Activated CD8-positive, alpha-beta memory T cell treated with anti-CD3 and anti-CD28 coated beads for 4 hours (primary cell): ENCODE measurements at regions not wholly inside any gene's neighbourhood (a gene's known extent, or its start where the extent isn't known, plus 50 kb on each side); places are given as distances from the start of the nearest gene placed in this dataset.

Experiments
- DNase-seq, 2 donors: peaks; one replicate each; pipeline ENCODE4 v3.0.0-alpha.2; 2020; ENCODE audit warnings: low read depth in 2 of 2

DNA sequence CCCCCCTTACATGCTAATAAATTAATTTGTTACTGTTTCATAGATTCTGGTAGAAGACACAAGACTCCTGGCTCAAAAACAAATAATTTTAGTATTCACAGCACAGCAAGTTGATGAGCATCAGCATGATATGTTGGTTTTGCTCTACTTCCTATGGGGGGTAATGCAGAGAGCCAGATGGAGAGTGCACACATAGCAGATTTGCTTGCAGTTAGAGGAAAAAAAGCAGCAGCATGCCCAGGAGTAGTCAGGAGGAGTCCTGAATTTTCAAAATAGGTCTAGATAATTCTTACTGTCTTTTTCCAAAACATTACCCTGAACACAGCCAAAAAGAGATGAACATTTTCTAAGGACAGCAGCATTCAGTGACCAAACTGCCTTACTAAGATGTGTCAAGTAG is 261.3 kb downstream of the COX7C start:
- no peak for DNase-seq

DNA sequence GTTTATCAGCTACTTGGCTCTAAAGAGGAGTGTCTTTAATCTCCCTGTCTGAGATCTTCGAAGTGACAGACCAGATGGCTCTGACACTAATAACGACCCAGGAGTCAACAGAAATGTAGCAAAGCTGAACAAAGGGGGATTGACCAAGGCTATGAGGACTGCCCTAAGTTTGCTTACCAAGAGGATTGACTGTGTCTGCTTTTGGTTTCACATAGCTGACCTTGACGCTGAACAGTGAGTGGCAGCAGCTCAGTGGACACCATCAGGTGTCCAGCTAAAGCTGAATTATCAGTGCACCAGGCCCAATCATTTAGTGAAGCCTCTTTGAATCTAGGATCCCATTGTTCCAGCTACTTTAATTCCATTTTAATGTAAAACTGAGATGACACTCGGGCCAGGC is 262.6 kb downstream of the COX7C start:
- DNase-seq: no peak

DNA sequence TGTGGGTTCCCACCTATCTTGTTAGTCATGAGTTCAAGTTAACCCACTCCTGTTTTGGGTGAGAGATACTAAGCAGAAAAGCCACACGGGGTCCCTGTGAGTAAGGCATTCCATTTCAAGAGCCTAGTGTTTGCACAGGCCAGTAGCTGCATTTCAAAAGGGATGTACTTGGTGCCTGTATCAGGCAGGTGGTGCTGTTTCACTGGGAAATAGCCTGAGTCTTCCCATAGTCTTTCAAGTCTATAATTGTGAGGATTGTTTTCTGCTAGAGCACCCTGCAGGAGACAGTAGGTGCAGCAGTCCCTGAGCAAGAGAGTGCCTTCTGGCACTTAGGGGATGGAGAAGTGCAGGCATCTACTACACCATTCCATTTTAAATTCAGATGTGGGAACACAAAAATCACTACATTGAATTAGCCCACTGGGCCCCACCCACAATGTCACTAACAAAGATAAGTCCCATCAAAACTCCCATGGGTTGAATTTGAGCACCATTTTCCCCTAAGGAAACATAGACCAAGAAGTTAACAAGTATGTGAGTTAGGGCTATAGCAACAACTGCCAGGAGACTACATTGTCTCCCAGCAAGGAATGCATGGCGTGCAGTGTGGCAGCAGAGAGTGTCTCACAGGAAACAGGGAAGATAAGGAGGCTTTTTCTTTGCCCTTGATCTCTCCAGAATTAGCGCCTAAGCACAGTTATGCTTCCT is 263.2 kb downstream of the COX7C start:
- DNase-seq: peak in 1 of 2 donors; percentile 1

DNA sequence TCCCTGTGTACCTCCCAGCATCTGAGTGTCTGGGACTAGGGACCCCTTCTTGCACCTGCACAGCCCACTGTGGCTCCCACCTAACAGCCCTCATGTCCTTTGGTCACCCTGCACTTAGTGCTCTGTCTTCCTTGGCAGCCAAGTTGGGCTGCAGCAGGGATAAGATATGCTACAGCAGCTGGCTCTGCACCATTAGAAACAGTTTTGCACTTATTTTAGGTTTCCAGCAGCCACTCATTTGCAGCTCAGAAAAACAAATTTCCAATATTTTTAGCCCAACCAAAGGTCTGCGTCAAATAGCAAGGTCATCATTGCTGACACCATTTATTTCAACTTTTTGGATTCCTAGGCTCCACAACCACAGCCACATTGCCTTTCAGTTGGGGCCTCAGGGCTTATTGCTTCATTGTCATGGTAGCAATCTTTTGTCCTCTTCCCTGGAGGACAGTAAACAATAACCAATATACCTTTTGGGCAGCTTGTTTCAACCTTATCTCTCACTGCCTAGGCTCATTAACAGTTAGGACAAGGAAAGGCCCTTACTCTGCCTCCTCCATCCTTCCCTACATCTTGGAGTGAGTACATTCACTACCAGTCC is 263.9 kb downstream of the COX7C start:
- no peak for DNase-seq

DNA sequence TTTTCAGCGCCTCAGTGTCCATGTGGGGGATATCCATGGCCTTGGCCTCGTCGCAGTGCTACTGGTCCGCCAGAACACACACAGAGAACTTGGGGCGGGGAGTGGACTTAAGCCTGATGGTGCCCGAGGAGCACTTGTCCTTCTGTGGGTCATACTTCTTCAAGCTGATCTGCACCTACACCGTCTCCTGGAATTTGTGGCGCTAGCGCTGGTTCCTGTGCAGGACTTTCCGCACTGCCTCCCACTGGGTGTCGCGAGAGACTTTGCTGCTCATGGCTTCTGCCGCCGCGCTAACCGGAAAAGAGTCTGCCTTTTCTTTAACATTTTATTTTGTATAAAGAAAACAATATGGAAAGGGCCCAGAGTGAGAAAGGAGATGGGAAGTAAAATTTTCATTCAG is 266.9 kb downstream of the COX7C start:
- DNase-seq: no peak

DNA sequence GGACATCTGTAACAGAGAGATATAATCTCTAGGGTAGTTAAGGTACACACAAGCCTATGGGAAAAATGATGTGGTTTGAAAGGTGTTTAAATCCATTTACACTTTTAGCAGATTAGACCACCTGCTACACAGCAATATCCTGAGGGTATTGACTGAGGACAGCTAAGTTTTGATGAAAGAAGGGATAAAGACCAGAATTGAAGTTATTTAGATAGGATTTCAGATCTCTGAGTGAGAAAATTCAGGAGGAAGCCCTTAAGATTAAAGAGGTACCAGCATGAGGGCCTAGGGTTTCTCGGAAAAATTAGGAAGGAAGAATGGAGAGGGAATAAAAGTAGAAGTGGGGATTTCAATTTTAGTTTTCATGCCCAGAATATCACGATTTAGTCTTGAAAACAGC is 267.3 kb downstream of the COX7C start:
- DNase-seq: no peak

DNA sequence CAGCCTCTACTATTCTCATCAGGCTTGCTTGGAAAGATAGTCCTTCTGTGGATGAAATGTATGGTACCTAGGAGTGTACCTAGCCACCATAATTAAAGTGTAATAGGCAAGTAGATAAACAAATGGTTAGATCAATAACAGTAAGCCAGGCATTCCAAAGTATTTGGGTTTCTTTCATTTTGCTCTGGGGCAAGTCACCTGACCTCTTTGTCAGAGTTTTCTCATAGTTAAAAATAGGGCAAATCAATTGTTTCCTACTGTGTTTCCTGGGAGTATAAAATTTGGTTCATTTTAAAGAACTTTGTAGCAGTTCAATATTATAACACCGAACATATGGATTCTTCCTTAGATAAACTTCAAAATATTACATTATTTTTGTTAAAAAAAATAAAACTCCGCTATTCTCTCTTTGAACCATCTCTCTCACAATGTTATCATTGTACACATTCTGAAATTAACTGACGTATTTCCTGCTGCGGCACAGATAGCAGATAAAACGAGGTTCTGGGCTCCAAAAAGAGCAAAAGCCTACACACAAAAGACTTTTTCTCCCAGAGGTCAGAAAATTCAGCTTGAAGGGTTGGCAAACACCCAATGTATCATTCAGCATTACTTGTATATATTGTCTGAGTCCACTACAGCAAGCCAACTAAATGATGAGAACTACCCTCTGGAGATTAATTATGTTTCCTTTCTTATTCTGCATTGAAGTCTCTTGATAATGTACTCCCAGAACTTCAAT is 267.9 kb downstream of the COX7C start:
- no peak for DNase-seq

DNA sequence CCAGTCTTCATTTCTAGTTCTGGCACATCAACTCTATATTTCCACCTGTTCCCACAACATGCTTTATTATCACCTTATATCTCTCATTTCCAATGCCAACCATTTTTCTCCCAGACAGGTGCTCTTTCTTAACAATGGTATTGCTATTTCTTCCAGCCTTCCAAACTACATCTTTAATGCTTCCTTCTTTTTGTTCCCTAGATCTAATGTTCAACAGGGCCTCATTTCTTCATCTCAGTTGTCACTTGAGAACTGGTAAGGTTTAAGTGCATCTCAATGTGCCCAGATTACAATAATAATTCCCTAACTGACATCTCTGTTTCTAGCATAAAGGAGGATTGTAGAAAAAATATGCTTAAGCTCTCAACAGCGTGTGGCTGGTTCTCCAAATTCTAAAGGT is 272.6 kb downstream of the COX7C start:
- DNase-seq: no peak

DNA sequence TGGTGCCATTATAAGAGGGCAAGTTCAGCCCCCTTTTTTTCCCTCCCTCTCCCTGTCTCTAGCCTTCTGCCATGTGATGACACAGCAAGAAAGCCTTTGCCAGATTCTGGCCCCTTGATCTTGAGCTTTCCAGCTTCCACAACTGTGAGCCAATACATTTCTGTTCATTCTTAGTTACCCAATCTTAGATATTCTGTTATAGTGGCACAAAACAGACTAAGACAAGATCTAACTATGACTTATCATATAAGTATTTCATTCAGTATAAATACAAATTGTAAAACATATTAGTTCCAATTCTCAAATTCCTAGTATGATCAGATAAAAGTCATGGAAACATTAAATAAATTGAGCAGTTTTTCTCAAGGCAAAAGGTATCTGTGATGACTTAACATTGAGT is 276.3 kb downstream of the COX7C start:
- no peak for DNase-seq

DNA sequence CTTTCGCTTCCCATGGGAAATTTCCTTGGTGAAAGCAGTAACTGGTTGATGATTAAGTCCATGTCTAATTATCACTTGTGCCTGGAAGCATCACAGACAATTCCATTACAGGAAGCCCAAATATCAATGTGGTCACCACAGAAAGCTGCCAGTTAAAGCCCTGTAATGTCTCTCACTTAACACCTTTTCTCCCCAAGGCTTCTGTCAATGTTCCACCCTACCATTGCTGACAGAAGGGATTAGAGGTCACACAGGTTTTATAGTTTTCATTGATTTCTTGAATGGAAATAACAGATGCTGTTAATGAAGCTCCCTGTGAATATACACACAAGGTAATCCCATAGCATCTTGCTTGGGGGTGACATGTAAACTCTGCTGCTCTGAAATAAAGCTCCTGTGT is 279.2 kb downstream of the COX7C start:
- no peak for DNase-seq

DNA sequence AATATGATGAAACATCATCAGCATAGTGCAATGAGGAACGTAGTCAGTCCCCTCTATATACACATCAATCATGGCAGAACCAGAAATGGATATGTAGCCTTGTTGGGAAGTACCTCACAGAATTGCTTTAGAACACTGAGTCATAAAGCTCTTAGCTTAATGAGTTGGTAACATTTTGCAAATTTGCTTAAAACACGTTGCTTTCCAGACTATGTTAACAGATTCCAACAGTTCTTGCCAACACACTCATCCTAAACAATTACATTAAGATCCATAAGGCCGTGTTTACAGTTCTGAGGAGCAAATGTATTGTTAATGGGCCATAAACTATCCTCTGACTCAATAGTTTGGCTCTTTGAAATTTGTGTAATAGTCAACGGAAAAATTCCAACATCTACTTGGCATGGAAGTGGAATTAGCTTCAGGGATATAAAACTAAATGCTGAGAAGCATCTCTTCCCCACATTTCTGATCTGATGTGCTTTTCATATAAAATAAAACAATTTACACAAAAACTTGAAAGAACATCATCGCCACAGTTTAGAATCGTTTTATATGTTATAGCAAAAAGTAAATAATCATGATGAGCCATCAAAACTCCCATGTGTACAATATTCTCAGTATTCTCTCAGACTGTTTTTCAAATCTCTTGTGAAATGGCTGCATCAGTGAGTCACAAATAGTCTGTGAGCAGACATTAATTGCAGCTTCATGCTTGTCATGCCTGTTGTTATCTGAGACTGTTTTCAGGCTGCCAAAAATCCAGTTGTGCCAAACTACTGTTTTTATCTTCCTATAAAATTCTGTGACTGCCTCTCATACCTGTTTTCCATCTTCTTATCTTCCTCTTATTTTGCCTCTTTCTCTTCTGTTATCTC is 291.9 kb downstream of the COX7C start:
- no peak for DNase-seq

DNA sequence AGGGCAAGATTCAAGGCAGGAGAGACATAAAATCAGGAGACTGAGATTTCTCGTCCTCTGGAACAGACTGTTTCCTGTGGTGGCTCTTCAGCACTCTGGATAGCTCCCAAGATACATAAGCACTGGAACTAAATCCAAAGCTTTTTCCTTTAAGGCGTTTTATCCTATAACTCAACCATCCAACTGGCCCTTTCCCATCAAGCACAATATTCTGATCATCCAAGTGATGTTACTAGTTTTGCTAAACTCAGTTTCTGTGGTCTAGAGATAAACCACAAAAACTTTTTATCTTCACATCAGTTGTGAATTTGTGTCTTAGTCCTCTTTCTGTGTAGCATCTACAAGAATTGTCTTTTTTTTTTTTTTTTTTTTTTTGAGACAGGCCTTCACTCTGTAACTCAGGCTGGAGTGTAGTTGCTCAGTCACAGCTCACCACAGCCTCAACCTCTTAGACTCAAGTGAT is 299.4 kb downstream of the COX7C start:
- DNase-seq: no peak

DNA sequence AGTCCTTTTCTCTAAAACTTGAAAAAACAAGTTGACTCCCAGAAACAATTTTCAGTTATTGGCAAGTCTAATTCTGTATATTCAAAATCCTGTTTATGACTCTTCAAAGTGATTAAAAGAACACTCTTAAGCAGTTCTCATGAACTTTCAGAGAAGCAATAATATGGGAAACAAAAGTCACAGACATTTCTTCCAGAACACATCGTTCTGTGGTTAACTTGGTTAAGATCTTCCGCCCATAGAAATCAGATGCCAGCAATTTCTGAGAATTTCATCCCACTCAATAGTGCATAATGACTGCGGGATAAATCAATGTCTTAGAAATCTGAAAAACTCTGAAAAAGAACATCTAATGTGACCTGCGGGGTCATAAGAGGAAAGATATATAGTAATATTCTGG is 300.5 kb downstream of the COX7C start:
- no peak for DNase-seq

DNA sequence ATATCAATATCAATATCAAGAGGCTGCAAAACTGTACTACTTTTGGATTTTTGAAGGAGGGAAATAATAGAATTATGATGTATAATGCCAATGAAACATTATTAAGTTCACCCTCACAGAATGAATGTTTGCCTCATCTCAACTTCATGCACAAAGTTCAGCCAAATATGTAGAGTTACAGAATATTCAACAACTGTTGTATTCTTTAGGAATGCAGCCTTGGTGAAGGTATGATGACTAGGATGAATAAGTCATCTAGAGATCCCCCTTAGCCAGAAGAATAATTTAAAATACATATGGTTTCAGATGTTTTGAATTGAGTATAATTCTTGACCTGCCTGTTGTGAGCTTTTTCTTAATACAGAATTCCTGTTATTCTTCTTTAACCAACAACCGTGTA is 308.3 kb downstream of the COX7C start:
- DNase-seq: no peak

DNA sequence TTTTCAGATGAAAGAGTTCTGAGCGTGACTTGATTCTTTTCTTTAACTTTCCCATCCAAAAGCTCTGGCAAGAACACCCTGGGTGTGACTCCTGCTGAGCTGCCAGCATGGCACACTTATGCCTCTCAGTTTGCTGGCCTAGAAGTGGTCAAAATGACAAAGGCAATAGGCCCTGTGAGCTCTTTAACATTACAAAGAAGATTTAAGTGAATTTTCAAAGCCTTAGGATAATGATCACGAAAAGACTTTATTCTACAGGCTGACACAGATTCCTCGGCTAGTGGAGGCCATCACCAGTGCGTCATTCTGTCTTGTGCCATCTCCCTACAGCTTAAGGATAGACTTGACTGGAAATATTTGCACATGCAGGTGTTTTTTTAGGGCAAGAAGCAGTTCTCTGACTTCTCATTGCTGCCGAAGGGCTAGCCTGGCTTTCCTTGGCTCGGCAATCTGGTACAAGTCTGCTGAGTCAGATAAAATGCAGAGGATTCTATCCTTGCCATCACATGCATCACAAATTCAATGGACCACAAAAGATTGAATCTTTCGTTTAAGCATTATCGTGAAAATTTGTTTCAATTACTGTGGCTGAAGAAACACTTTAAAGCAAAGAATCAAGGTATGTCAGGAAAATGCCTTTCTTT is 311.5 kb downstream of the COX7C start:
- no peak for DNase-seq

DNA sequence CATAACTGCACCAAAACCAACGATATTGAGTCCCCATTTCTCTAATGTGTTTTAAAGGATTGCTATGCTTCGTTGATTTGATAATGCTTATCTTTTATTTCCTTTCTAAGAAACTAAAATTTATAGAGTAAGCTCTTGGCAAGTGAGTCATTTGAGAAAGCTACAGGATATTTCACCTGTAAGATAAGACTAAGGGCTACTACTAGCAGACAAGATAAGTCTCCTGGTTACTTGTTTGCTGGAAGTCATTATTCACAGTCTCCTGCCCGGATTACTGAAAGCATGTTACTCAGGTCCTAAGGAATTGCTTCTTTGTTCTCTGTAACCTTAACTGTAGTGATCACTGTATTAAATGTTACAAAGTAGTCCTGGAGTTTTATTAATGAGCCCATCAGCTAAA is 315.9 kb upstream of the RASA1 start:
- DNase-seq: no peak

DNA sequence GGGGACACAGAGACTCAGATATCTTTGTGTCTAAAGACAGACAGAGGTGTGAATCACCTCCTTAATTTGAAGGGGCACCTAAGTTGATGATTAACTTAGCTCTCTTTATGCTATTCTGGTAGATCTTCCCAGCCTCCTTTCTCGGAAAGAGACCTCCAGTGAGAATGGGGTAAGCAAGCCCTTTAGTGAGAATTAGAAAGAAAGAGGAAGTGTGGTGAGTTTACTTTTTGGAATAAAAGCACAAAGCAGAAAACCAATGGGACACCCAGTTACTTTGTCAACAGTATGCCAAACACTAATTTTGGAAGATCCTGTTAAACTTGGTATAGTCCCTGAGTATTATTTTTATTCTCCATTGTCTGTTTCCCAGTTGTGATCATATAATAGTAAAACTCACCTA is 302.8 kb upstream of the RASA1 start:
- no peak for DNase-seq

DNA sequence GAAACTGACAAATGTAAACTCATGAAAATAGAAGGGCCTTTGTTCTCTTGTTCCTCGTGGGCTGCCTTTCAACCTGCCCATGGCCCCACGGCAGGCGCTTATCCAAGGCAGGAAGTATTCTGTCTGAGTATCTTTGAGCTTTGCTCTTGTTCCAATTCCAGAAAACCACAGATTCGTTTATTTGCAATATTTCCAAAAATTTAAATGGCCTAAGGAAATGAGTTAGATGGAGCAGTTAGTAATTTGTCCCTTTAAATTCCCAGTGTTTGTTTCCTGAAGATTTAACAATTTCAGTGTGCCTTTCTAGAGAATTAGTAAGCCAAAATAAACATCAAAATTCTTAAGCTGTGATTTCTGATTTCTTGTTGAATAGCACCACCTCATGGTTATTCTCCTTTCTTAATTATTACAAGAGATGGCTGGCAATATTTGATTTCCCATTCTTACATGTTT is 299.4 kb upstream of the RASA1 start:
- DNase-seq: no peak

DNA sequence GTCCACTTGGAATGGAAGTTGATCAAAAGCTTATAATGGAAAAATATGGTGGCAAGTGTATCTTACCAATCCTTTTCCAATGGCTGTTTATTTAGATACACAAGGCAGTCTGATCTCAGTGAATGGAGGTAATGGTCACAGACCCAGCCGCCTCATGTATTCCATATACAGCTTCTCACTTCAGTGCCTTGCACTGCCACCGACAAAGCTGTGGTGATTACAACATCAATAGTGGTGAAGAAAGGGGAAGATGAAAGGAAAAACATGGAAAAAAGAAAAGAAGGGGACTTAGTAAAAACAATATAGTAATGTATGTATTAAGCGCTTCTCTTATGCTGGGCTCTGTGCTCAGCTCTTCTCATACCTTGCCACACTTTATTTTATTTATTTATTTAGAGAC is 297.3 kb upstream of the RASA1 start:
- no peak for DNase-seq

DNA sequence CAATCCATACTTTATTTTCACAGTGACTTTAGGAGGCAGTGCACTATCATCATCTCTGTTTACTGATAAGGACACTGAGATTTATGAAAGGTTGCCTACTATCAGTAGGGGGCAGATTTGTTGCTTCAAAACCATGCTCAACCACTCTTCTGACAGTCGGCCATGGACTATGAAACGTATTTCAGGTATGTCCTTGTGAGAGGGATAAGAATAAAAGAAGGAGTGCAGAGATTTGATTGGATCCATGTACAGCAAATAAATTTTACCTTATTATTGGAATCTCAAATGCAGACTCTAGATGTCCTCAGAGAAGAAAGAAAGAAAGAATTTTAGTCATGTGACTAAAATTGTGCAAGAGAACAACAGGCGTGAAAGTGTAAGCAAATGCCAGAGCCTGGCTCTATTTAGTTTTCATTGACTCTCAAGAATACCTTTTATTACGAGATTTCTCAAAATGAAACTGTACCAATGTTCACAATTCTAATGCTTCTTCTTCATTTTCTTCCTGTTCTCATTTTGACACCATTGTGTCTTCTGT is 296.6 kb upstream of the RASA1 start:
- DNase-seq: no peak

DNA sequence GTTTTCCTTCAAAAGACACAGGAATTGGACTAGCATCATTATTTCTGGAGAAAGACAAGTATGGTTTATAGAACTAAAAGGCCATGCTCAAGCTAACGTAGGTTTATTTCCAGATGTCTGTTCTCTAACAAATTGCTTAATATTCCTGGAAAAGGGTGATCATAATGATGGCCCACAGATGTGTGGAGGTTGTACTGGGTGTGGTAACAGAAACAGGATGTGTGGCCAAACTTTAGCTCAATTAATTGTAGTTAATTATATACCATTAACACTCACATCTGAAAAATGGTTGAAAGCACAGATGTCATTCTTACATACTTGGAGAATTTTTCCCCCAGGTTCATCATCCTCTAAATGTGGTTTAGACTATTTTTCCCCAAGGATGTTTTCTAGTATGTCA is 292.7 kb upstream of the RASA1 start:
- no peak for DNase-seq
